DOHH2 (cell line): ENCODE measurements at regions not wholly inside any gene's neighbourhood (a gene's known extent, or its start where the extent isn't known, plus 50 kb on each side); places are given as distances from the start of the nearest gene placed in this dataset.

Experiments used
- CTCF ChIP-seq: fragments of 200-600 bp; sonication (generic); IDR thresholded peaks from one replicate; pipeline ENCODE4 v1.5.1; 2014; ENCODE audit warnings: antibody characterized with exemption, mild to moderate bottlenecking, low read depth, low read length; ENCODE audit not compliant: poor library complexity, severe bottlenecking
- EZH2phosphoT487 ChIP-seq: fragments of 200-600 bp; sonication (generic); IDR thresholded peaks from 2 replicates; pipeline ENCODE4 v1.6.1; 2017; ENCODE audit warnings: borderline replicate concordance, mild to moderate bottlenecking, antibody characterized with exemption, low read length, moderate library complexity, mixed read lengths

DNA sequence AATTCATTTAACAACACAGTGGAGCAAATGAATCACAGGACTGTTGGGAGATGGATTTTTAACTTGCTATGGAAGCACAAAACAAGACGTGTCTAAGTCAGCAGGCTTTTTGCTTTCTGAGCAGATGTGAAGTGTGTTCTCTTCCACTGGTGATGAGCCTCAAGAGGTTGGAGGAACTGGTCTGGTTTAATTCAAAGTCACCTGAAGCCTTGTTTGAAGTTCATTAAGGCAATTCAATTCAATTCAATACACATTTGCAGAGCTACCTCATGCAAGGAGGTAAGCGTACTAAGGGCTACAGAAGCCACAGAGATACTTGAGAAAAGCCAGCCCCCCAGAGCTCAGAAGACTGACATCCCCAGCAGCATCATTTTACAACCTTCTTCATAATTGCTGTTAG is 68.4 kb upstream of the PALS2 start:
- TF ChIP-seq CTCF = no peak
- TF ChIP-seq EZH2phosphoT487 = no peak
